GM12875 (cell line): ENCODE measurements at regions not wholly inside any gene's neighbourhood (a gene's known extent, or its start where the extent isn't known, plus 50 kb on each side); places are given as distances from the start of the nearest gene placed in this dataset.

ENCODE experiments used
- H3K4me3 ChIP-seq: one replicate; pipeline ENCODE4 v1.5.1; 2011; ENCODE audit warnings: low read depth, low read length, control low read depth
- TF ChIP-seq, protein P1 (sequence below): IDR thresholded peaks from 2 replicates; pipeline ENCODE4 v1.5.1; 2011; ENCODE audit warnings: low read depth, mild to moderate bottlenecking, control low read depth, inconsistent platforms, low read length, moderate library complexity, borderline replicate concordance; ENCODE audit not compliant: insufficient read depth

DNA sequence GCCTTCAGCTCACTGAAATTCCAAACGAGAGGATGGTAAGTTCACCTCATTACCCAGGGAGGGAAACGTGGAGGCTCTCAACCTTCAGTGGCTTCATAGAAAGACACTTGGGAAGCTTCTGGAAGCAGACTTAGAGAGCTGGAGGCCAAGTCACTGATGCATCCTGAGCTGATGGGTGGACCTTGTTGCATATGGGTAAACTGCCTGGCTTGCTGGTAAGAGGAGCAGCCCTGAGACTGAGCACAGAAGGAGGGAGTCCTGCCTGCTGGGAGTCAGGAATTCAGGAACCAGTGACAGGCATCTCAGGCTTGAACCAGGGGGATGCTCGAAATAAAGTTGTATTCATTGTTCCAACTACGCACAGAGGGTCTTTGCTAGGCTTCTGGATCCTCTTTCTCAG lies 66.5 kb upstream of the NPAS2 start:
- TF ChIP-seq, protein P1, sequence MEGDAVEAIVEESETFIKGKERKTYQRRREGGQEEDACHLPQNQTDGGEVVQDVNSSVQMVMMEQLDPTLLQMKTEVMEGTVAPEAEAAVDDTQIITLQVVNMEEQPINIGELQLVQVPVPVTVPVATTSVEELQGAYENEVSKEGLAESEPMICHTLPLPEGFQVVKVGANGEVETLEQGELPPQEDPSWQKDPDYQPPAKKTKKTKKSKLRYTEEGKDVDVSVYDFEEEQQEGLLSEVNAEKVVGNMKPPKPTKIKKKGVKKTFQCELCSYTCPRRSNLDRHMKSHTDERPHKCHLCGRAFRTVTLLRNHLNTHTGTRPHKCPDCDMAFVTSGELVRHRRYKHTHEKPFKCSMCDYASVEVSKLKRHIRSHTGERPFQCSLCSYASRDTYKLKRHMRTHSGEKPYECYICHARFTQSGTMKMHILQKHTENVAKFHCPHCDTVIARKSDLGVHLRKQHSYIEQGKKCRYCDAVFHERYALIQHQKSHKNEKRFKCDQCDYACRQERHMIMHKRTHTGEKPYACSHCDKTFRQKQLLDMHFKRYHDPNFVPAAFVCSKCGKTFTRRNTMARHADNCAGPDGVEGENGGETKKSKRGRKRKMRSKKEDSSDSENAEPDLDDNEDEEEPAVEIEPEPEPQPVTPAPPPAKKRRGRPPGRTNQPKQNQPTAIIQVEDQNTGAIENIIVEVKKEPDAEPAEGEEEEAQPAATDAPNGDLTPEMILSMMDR = no peak
- no peak overlapping the region for H3K4me3 ChIP-seq

DNA sequence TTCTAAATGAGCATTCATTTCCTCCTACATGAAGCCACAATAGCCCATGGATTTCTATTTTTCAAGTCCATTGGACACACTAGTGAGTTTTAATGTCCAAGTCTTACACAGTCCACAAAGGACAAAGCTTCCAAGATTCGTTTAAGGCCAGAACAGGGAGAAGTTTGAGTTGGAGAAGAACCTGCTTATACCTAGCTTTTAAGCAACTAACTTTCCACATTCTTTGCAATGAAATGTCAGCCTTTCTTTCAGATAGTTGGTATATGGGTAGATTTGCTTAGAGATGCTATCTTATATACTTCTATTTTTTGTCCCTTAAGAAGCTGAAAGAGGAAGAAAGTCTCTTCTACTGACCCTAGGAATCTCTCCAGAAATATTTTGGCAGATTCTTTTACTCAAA lies 66.1 kb upstream of the NPAS2 start:
- TF ChIP-seq, protein P1 = no peak
- H3K4me3 ChIP-seq = no peak overlapping the region

DNA sequence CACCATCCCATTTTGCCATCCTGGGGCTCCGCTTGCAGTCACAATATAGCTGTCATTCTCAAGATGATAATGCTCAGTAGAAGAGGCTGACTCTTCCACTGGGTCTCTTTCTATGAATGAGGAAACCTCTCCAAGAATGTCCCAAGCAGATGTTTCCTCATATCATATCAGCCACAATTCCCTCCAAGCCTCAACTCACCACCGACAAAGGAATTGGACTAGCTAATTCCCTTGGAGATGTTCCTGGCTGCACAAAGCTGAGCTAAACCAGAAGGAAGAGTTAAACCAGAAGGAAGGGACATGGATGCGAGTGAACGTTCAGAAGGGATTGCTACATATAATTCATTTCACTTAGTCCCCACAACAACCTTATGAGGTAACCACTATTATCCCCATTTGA lies 65.0 kb upstream of the NPAS2 start:
- TF ChIP-seq, protein P1 = no peak
- H3K4me3 ChIP-seq = no peak overlapping the region

DNA sequence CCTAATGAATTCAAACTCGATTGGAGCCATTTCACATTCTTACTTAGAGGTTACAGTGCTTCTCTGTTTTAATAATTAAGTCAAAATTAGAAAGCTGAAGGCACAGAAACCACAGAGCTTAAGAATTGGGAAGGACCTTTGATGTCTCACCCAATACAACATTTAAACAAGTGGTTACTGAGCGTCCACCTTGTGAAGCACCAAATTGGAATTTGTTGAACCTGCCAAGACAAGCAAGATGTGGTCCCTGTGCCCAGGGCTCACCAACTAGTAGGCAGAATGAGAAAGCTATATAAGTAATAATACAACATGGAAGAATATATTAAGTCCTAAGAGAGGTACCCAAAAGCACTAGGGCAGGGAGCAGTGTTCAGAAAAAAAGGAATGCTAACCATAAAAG lies 64.5 kb upstream of the NPAS2 start:
- TF ChIP-seq, protein P1 = no peak
- H3K4me3 ChIP-seq = no peak overlapping the region

DNA sequence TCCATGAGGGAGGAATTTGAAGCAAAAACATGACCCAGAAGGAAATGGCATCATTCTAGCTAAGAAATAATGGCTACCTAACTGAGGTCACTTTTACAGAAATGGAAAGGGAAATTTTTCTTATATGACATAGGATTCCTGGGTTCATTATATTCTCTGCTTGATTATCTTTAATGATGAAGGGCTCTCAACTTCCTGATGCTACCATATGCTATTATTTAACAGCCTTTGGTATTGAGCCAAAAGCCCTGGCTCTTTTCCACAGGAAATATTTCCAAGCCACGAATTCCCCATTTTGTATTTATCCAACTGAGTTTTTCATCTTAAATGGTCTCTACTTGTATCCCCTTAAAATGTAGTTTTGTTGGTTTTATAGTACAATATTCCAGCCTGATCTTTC lies 63.2 kb upstream of the NPAS2 start:
- TF ChIP-seq, protein P1 = no peak
- H3K4me3 ChIP-seq = no peak overlapping the region

DNA sequence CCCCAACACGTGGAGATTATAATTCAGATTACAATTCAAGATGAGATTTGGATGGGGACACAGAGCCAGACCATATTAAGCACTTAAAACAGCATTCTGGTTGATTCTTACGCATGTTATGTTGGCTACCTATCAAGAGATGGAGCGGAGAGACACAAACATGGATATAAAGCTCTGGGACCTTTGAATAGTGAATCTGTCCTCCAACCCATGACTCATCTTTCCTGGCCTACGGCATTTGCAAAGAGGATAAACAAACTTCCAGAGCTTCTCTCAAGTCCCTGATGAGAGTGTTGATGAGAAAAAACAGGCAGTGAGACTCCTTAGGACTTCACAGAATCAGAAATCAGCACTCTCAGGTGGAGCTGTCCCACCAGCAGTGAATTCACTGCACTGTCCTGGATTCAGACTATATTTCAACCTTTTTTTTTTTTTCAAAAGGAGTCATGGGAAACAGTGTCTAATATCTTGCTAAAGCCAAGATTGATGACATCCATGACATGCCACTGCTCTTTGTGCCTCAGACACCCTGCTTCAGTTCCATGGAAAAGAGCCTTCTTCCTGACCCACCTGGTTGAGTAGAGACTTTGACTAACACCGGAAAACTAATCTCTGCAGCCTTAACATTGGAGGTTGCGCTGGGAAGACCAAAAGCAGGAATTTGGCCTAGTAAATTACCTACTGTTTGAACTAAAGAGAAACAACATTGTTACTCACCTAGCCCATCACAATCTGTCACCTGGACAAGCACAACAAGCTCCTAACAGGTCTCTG lies 62.1 kb upstream of the NPAS2 start:
- TF ChIP-seq, protein P1 = no peak
- no peak overlapping the region for H3K4me3 ChIP-seq

DNA sequence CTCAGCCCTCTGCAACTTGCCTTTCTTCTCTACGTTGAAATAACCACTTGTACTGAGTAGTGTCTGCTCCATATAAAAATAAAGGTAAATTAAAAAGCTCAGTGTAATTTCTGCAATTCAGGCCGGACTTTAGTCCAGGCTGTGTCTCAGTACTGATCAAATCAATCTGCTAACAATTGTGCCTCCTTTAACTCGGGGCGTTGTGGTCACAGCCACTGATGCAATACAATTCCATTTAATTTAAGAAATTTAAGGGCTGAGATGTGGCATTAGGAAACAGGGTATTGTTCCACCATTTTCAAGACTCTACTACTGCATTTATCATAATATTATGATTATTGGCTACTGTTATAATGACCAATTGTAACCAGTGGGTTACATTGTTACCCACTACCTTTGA lies 60.0 kb upstream of the NPAS2 start:
- TF ChIP-seq, protein P1 = no peak
- no peak overlapping the region for H3K4me3 ChIP-seq
